ENCODE measurements at regions not wholly inside any gene's neighbourhood (a gene's known extent, or its start where the extent isn't known, plus 50 kb on each side); places are given as distances from the start of the nearest gene placed in this dataset.

- ChIA-PET CTCF (no interaction called here), POLR2A (ENCODE audit: low non-redundant PET) (no interaction called here)
- no peak overlapping the region for H3K27ac ChIP-seq
- no peak for TF ChIP-seq CTCF (conservative IDR thresholded peaks at IDR 0.05; ENCODE audit: low read depth)
- DNase-seq (ENCODE audit: low spot score), result no peak
These were observed 1300.1 kb upstream of the ACO1 start for GRCh38 chr9:31084350-31084749.

- H3K27ac ChIP-seq, result no peak overlapping the region
- peak; percentile 2 for DNase-seq (ENCODE audit: low spot score)
- TF ChIP-seq CTCF (conservative IDR thresholded peaks at IDR 0.05; ENCODE audit: low read depth), result no peak
- ChIA-PET CTCF (interaction anchor here (0.8 to 1.0 kb wide), 2 partner anchors 9 to 30 kb away, joined by 3 to 4 read pairs; no protein-coding TSS in a partner anchor), POLR2A (ENCODE audit: low non-redundant PET) (no interaction called here)
These were observed 1294.8 kb upstream of the ACO1 start for GRCh38 chr9:31089549-31090221.

GRCh38 chr9:31100311-31100710 is 1284.1 kb upstream of the ACO1 start:
- POLR2A ChIA-PET (ENCODE audit: low non-redundant PET), result no interaction called here
- CTCF ChIA-PET, result interaction anchor here (0.7 kb wide), 1 partner anchor 671 kb away, joined by 3 read pairs; no protein-coding TSS in a partner anchor

GRCh38 chr9:31103836-31104235 is 1280.6 kb upstream of the ACO1 start:
- DNase-seq (ENCODE audit: low spot score), result no peak
- POLR2A ChIA-PET (ENCODE audit: low non-redundant PET), result no interaction called here
- no peak for TF ChIP-seq CTCF (conservative IDR thresholded peaks at IDR 0.05; ENCODE audit: low read depth)
- CTCF ChIA-PET, result no interaction called here
- no peak overlapping the region for H3K27ac ChIP-seq

More at GRCh38 chr9:31100311-31100710, 1284.1 kb upstream of the ACO1 start:
- H3K27ac ChIP-seq, result no peak overlapping the region
- no peak for TF ChIP-seq CTCF (conservative IDR thresholded peaks at IDR 0.05; ENCODE audit: low read depth)
- DNase-seq (ENCODE audit: low spot score), result no peak

GRCh38 chr9:31104249-31104648 is 1280.2 kb upstream of the ACO1 start:
- ChIA-PET CTCF (interaction anchor here (0.6 to 0.7 kb wide), 2 partner anchors 325 to 384 kb away, joined by 3 to 5 read pairs; no protein-coding TSS in a partner anchor), POLR2A (ENCODE audit: low non-redundant PET) (no interaction called here)
- no peak for DNase-seq (ENCODE audit: low spot score)
- no peak for TF ChIP-seq CTCF (conservative IDR thresholded peaks at IDR 0.05; ENCODE audit: low read depth)
- no peak overlapping the region for H3K27ac ChIP-seq

- no peak overlapping the region for H3K27ac ChIP-seq
- ChIA-PET POLR2A (ENCODE audit: low non-redundant PET) (no interaction called here), CTCF (no interaction called here)
- TF ChIP-seq CTCF (conservative IDR thresholded peaks at IDR 0.05; ENCODE audit: low read depth), result no peak
- no peak for DNase-seq (ENCODE audit: low spot score)
These were observed 1272.0 kb upstream of the ACO1 start for GRCh38 chr9:31112491-31112890.

Data from RWPE1 (cell line).